ENCODE measurements at regions not wholly inside any gene's neighbourhood (a gene's known extent, or its start where the extent isn't known, plus 50 kb on each side); places are given as distances from the start of the nearest gene placed in this dataset.

GRCh38 chr5:86526811-86527348 lies 90.9 kb upstream of the COX7C start (continued):
- peak in 1 of 2 experiments; percentile 81; a peak in 2 of 4 replicates for TF ChIP-seq ZNF318 (IDR thresholded peaks at IDR 0.05; ENCODE audit: borderline replicate concordance in 1 of 2, low read depth in 1 of 2)
- peak; percentile 39; the same call in 1 of the 2 replicates for TF ChIP-seq MITF (IDR thresholded peaks at IDR 0.05)
- peak; percentile 55; the same call in 1 of the 2 replicates for TF ChIP-seq ZBTB34 (CRISPR knock-in tag; IDR thresholded peaks at IDR 0.05)
- TF ChIP-seq E2F8 (IDR thresholded peaks at IDR 0.05; ENCODE audit: low read depth, partially characterized antibody), result peak; percentile 66
- peak; percentile 98 for TF ChIP-seq ELF4 (CRISPR knock-in tag; IDR thresholded peaks at IDR 0.05)
- TF ChIP-seq ZBTB7A (IDR thresholded peaks at IDR 0.05; ENCODE audit: borderline replicate concordance, control insufficient read depth, low read depth, low read length), result no peak
- TF ChIP-seq CBX3 (IDR thresholded peaks at IDR 0.05; ENCODE audit: borderline replicate concordance in 1 of 2, low read length in 2 of 2), result peak in 1 of 2 experiments; percentile 90; a peak in 2 of 3 replicates
- TF ChIP-seq POLR2H (tag; IDR thresholded peaks at IDR 0.05; ENCODE audit: low read depth), result 0 out of 2 replicates have a peak, but pooled peaks have one; percentile 15
- peak; percentile 58; the same call in 1 of the 2 replicates for TF ChIP-seq MAX (CRISPR knock-in tag; IDR thresholded peaks at IDR 0.05)
